Body of pancreas (tissue), 4 donors: ENCODE measurements at regions not wholly inside any gene's neighbourhood (a gene's known extent, or its start where the extent isn't known, plus 50 kb on each side); places are given as distances from the start of the nearest gene placed in this dataset.

Experiments used
- ATAC-seq: fragments of 150-250 bp; one replicate; pipeline ENCODE4 v1.9.1; 2016
- DNase-seq, 4 donors: peaks; one replicate each; pipeline ENCODE4 v3.0.0-alpha.2; 2019
- H3K27ac ChIP-seq, 4 donors: fragments of 200-600 bp; sonication (generic); 1 replicate in 3 of 4; 2 replicates in 1 of 4; pipeline versions ENCODE4 v1.5.1 to v1.6.1; 2016 to 2019; ENCODE audit warnings: mild to moderate bottlenecking in 1 of 4, mixed read lengths in 1 of 4, moderate library complexity in 1 of 4
- H3K27me3 ChIP-seq, 2 donors: fragments of 200-600 bp; sonication (generic); one replicate each; pipeline ENCODE4 v1.6.0; 2016; ENCODE audit warnings: mild to moderate bottlenecking in 1 of 2
- H3K36me3 ChIP-seq, 2 donors: fragments of 200-600 bp; sonication (generic); replicated peaks in 1 of 2; 2 replicates each; pipeline ENCODE4 v1.5.1; 2016; ENCODE audit warnings: low read depth in 2 of 2; ENCODE audit not compliant: insufficient read depth in 1 of 2
- H3K4me1 ChIP-seq: fragments of 200-600 bp; sonication (generic); one replicate; pipeline ENCODE4 v1.6.0; 2016
- H3K4me3 ChIP-seq, 2 donors: fragments of 200-600 bp; sonication (generic); 1 replicate in 1 of 2; 2 replicates in 1 of 2; pipeline ENCODE4 v1.5.1; 2016 to 2019
- H3K9me3 ChIP-seq, 3 donors: fragments of 200-600 bp; sonication (generic); 1 replicate in 2 of 3; 2 replicates in 1 of 3; pipeline ENCODE4 v1.5.1; 2016
- POLR2A ChIP-seq, 3 donors: fragments of 450-650 bp; IDR thresholded peaks; one replicate each; pipeline ENCODE4 v1.6.1; 2016; ENCODE audit warnings: antibody characterized with exemption in 3 of 3, mild to moderate bottlenecking in 2 of 3
- WGBS, 2 donors: methylation state at CpG; one replicate each; pipeline ENCODE4 v1.1.5; 2017; 5-methylcytosine and 5-hydroxymethylcytosine counted together
- intact Hi-C: fragments of 100-400 bp; cut with DNase I; formaldehyde crosslinking; loops from one replicate; pipeline ENCODE4 v1.15.1; 2023
- TF ChIP-seq, protein P1 (sequence below), 7 experiments: fragments of 450-650 bp in 4 of 7; fragments of 200-600 bp in 3 of 7; sonication (generic) in 3 of 7; IDR thresholded peaks; one replicate each; pipeline ENCODE4 v1.5.1; 2016 to 2019; ENCODE audit warnings: antibody characterized with exemption in 7 of 7

GRCh38 chr2:226181909-226182308 lies 617.7 kb downstream of the IRS1 start:
- no peak overlapping the region for H3K27ac ChIP-seq
- no peak for TF ChIP-seq POLR2A (IDR thresholded peaks at IDR 0.05)
- TF ChIP-seq, protein P1, sequence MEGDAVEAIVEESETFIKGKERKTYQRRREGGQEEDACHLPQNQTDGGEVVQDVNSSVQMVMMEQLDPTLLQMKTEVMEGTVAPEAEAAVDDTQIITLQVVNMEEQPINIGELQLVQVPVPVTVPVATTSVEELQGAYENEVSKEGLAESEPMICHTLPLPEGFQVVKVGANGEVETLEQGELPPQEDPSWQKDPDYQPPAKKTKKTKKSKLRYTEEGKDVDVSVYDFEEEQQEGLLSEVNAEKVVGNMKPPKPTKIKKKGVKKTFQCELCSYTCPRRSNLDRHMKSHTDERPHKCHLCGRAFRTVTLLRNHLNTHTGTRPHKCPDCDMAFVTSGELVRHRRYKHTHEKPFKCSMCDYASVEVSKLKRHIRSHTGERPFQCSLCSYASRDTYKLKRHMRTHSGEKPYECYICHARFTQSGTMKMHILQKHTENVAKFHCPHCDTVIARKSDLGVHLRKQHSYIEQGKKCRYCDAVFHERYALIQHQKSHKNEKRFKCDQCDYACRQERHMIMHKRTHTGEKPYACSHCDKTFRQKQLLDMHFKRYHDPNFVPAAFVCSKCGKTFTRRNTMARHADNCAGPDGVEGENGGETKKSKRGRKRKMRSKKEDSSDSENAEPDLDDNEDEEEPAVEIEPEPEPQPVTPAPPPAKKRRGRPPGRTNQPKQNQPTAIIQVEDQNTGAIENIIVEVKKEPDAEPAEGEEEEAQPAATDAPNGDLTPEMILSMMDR (IDR thresholded peaks at IDR 0.05): no peak
- ATAC-seq: no peak
- H3K4me1 ChIP-seq: no peaks in the 10 kb centered on the region
- no peaks in the 10 kb centered on the region for H3K27me3 ChIP-seq
- intact Hi-C loops: no loop called here
- no peaks in the 10 kb centered on the region for H3K36me3 ChIP-seq
- DNase-seq: no peak
- H3K9me3 ChIP-seq: no peaks in the 10 kb centered on the region
- H3K4me3 ChIP-seq: no peak overlapping the region

GRCh38 chr2:226180281-226180884 lies 619.2 kb downstream of the IRS1 start:
- no peaks in the 10 kb centered on the region for H3K27me3 ChIP-seq
- no peaks in the 10 kb centered on the region for H3K9me3 ChIP-seq
- intact Hi-C loops: no loop called here
- ATAC-seq (no peak), DNase-seq (no peak)
- 46 to 53% methylated on average over 11 of the region's 11 CpGs for WGBS, 2 donors
- TF ChIP-seq POLR2A (IDR thresholded peaks at IDR 0.05): no peak
- TF ChIP-seq, protein P1 (IDR thresholded peaks at IDR 0.05): no peak
- H3K36me3 ChIP-seq: no peaks in the 10 kb centered on the region
- H3K27ac ChIP-seq: no peak overlapping the region
- no peaks in the 10 kb centered on the region for H3K4me1 ChIP-seq
- no peak overlapping the region for H3K4me3 ChIP-seq

- WGBS, 2 donors: 86 to 100% methylated on average over 1 of the region's 1 CpG
- Histone ChIP-seq H3K4me3 (no peak overlapping the region), H3K9me3 (no peaks in the 10 kb centered on the region), H3K4me1 (no peaks in the 10 kb centered on the region), H3K27me3 (no peaks in the 10 kb centered on the region), H3K27ac (no peak overlapping the region), H3K36me3 (no peaks in the 10 kb centered on the region)
- intact Hi-C loops: no loop called here
- no peak for DNase-seq
- TF ChIP-seq, protein P1 (IDR thresholded peaks at IDR 0.05): no peak
- TF ChIP-seq POLR2A (IDR thresholded peaks at IDR 0.05): no peak
- no peak for ATAC-seq
Measured at GRCh38 chr2:226179010-226179409, 620.6 kb downstream of the IRS1 start.

DNA sequence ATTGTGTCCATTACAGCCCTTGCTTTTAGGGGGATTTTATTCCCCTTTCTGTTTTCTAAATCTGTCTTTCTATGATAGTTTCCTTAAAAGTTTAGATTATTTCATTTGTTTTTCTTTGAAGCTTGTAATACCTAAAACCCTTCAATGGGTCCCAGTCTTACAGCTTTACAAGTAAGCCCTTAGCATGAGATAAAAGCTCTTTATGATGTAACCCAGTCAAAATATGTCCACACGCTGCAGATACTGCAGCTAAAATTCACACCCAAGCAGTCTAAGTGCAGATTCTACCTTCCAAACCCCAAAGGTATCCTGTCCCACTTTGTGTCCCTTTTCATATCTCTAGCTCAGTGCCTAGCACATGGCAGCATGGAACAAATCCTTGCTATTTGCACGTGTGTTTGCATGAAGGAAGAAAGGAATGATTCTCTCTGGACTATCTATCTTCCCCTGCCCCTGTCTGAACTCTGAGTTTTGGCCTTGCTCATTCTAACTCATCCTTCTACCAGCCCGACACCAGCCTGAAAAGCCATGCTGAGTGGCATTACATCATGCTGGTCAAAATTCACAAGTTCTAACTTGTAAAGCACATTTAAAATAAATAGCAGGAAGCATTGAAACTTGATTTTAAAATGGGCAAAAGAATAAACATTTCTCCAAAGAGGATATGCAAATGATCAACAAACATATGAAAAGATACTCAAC lies 623.2 kb downstream of the IRS1 start:
- no peak overlapping the region for H3K27ac ChIP-seq
- ATAC-seq: no peak
- no peaks in the 10 kb centered on the region for H3K27me3 ChIP-seq
- no peaks in the 10 kb centered on the region for H3K36me3 ChIP-seq
- H3K4me3 ChIP-seq: no peak overlapping the region
- no peaks in the 10 kb centered on the region for H3K9me3 ChIP-seq
- intact Hi-C loops: no loop called here
- WGBS, 2 donors: 57% methylated on average over 3 of the region's 3 CpGs
- no peaks in the 10 kb centered on the region for H3K4me1 ChIP-seq
- no peak for TF ChIP-seq POLR2A (IDR thresholded peaks at IDR 0.05)
- TF ChIP-seq, protein P1 (IDR thresholded peaks at IDR 0.05): no peak
- no peak for DNase-seq

DNA sequence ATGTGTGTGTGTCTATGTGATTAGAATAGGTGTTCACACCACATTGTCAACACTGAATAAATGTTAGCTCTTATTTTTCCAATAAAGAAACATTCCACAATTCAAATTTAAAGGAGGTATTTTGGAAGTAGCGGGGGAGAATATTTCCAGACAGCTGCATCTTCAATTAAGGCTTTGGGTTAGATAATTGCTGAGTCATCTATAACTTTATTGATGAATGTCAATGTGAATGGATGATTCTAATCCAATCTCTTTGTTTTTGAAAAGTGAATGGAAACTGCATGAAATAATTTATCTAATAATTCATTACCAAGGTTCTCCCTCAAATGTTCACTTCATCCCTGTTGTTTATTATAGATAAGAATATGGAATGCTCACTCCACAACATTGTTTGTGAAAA lies 625.2 kb downstream of the IRS1 start:
- Histone ChIP-seq H3K4me1 (no peaks in the 10 kb centered on the region), H3K9me3 (no peaks in the 10 kb centered on the region), H3K36me3 (no peaks in the 10 kb centered on the region), H3K4me3 (no peak overlapping the region), H3K27me3 (no peaks in the 10 kb centered on the region), H3K27ac (no peak overlapping the region)
- ATAC-seq (no peak), DNase-seq (no peak)
- intact Hi-C loops: no loop called here
- no peak for TF ChIP-seq POLR2A (IDR thresholded peaks at IDR 0.05)
- TF ChIP-seq, protein P1 (IDR thresholded peaks at IDR 0.05): no peak
- 77 to 91% methylated on average over 1 of the region's 1 CpG for WGBS, 2 donors
